ENCODE measurements at regions not wholly inside any gene's neighbourhood (a gene's known extent, or its start where the extent isn't known, plus 50 kb on each side); places are given as distances from the start of the nearest gene placed in this dataset.

DNA sequence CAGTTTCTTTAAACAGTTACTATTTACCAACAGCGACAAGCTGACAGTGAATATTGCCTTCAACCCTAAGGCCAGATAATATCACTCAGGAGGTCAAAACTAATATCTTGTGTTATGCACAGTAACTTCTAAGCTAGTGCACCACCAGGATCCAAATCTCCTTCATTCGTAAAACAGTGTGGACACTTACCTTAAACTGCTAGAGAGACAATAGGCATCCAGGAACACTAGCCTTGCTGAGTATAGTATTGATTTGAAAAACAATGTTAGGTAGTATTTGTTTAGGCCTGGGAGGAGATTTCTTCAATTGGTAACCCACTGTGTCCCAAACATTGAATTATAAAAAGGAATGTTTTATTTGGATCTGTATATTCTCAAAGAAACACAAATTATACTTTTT lies 707.9 kb upstream of the UBE2E2 start:
- Mint-ChIP-seq H3K27me3 (no peaks in the 10 kb centered on the region), H3K27ac (no peak overlapping the region), H3K4me3 (no peak overlapping the region), H3K36me3 (ENCODE audit: low read depth) (no peaks in the 10 kb centered on the region), H3K4me1 (no peaks in the 10 kb centered on the region)
- no peaks in the 10 kb centered on the region for H3K9me3 ChIP-seq (ENCODE audit: control insufficient read depth, low read length, poor library complexity, severe bottlenecking)
- ATAC-seq (no peak), DNase-seq (no peak)

DNA sequence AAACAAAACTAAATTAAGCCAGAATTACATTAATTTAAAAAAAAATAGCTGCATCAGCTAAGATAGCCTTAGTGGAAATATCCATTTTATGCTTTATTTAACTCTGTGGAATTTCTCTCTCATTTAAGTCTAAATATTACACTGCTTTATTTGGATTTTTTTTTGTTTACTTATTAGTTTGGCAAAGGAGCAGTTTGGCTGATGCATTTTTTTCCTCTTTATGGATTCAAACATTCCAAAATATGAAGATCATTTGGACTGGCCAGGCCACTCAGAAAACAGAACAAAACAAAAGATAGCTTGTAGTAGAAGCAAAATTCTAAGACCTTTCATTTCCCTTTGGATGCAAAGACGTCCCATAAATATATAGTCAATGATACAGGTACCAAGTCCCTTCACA lies 707.3 kb upstream of the UBE2E2 start:
- H3K27me3 Mint-ChIP-seq, result no peaks in the 10 kb centered on the region
- no peak overlapping the region for H3K4me3 Mint-ChIP-seq
- ATAC-seq, result no peak
- H3K27ac Mint-ChIP-seq, result no peak overlapping the region
- no peak for DNase-seq
- no peaks in the 10 kb centered on the region for H3K9me3 ChIP-seq (ENCODE audit: control insufficient read depth, low read length, poor library complexity, severe bottlenecking)
- no peaks in the 10 kb centered on the region for H3K4me1 Mint-ChIP-seq
- no peaks in the 10 kb centered on the region for H3K36me3 Mint-ChIP-seq (ENCODE audit: low read depth)

DNA sequence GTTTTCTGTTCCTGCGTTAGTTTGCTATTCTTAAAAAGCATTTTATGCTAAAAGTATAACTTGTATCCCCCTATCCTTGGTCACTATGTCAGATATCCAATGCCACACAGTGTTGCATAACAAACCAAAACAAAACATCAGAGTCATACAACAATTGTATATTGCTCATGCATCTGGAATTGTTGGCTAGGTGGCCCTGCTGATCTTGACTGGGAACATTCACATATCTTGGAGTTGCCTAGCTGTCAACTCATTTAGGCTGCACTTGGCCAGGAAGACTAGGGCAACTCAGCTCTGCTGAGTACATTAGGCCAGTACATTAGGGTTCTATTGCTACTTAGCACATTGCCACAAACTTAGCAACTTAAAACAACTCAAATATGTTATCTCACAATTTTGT lies 706.5 kb upstream of the UBE2E2 start:
- Mint-ChIP-seq H3K27ac (no peak overlapping the region), H3K27me3 (no peaks in the 10 kb centered on the region), H3K4me1 (no peaks in the 10 kb centered on the region), H3K36me3 (ENCODE audit: low read depth) (no peaks in the 10 kb centered on the region), H3K4me3 (no peak overlapping the region)
- ATAC-seq, result no peak
- no peak for DNase-seq
- H3K9me3 ChIP-seq (ENCODE audit: control insufficient read depth, low read length, poor library complexity, severe bottlenecking), result no peaks in the 10 kb centered on the region

DNA sequence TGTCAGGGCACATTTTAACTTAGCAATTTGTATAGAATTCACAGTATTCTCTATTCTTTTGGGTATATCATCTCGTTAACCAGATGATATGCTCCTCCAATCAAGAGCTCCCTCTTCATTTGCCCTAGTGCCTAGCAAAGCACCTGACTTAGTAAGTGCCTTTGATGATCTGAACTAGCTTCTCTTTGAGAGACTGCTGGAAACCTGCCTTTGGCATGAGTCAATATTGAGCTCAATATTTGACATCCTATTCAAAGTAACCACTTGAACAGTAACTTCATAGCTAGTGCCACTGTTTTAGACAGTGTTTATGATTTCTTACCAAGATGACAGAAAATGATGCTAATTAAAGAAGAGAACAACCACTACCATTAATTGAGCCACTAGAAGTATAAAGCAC lies 696.3 kb upstream of the UBE2E2 start:
- no peak for ATAC-seq
- no peak overlapping the region for H3K4me3 Mint-ChIP-seq
- H3K27me3 Mint-ChIP-seq, result no peaks in the 10 kb centered on the region
- H3K4me1 Mint-ChIP-seq, result no peaks in the 10 kb centered on the region
- no peaks in the 10 kb centered on the region for H3K36me3 Mint-ChIP-seq (ENCODE audit: low read depth)
- H3K27ac Mint-ChIP-seq, result no peak overlapping the region
- no peak for DNase-seq
- H3K9me3 ChIP-seq (ENCODE audit: control insufficient read depth, low read length, poor library complexity, severe bottlenecking), result no peaks in the 10 kb centered on the region

DNA sequence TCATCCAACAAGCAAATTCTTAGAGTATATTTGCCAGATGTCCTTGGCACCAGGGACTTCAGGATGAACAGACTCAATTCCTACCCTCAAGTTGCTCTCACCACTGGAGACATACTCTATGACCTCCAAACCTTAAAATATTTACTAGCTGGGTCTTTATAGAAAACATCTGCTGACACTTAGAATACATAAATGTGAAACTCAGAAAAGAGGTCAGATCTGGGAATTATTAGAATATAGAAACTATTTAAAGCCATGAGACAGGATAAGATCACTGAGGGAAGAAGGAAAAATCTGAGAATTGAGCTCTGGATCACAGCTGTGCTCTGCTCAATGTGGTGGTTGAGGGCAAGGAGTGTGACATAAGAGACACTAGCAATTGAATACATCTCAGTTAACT lies 695.4 kb upstream of the UBE2E2 start:
- no peak for DNase-seq
- H3K4me3 Mint-ChIP-seq, result no peak overlapping the region
- ATAC-seq, result no peak
- no peak overlapping the region for H3K27ac Mint-ChIP-seq
- no peaks in the 10 kb centered on the region for H3K27me3 Mint-ChIP-seq
- no peaks in the 10 kb centered on the region for H3K36me3 Mint-ChIP-seq (ENCODE audit: low read depth)
- no peaks in the 10 kb centered on the region for H3K9me3 ChIP-seq (ENCODE audit: control insufficient read depth, low read length, poor library complexity, severe bottlenecking)
- H3K4me1 Mint-ChIP-seq, result no peaks in the 10 kb centered on the region

DNA sequence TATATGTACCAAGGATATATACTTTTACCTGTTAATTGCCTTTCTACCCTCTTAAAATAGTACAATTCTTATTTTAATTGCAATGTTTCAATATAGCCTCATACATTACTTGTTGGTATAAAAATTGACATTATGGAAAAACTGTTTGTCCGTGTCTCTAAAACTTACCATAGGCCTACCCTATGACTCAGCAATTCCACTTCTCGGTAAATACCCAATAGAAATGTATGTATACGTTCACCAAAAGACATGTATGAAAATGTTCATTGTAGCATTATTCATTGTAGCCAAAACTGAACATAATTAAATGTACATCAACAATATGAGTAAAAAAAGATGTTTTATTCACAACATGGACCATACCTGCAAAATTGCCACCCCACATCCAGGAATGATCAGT lies 679.2 kb upstream of the UBE2E2 start:
- no peak for ATAC-seq
- DNase-seq, result no peak

DNA sequence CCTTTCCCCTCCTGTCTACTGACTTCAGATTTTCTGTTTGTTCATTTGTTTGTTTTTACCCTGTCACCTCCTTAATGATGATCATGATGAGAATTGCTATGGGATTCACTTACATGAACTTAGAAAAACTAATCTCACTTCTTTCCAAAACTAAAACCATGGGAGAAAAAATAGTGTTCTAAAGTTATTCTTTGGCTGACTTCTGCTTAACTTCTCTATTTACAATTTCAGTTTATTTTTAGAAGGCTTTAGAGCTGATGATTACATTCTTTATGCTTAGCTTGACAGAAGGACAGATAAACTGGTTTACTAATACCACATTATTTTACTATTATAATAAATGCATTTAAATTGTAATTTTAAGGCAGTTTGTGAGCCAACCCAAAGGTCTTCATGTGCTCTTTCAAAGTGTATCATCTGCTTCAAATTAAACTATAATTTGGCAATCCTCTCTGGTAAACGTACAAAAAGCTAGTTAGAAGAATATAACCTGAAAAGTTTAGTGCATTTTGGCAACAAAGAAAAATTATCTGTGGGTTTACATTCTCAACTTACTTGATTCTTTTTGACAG lies 676.8 kb upstream of the UBE2E2 start:
- Mint-ChIP-seq H3K27me3 (no peaks in the 10 kb centered on the region), H3K4me3 (no peak overlapping the region), H3K36me3 (ENCODE audit: low read depth) (no peaks in the 10 kb centered on the region), H3K27ac (no peak overlapping the region), H3K4me1 (no peaks in the 10 kb centered on the region)
- DNase-seq (no peak), ATAC-seq (no peak)
- H3K9me3 ChIP-seq (ENCODE audit: control insufficient read depth, low read length, poor library complexity, severe bottlenecking), result no peaks in the 10 kb centered on the region

More for the DNA sequence above, 679.2 kb upstream of the UBE2E2 start:
- H3K9me3 ChIP-seq (ENCODE audit: control insufficient read depth, low read length, poor library complexity, severe bottlenecking), result no peaks in the 10 kb centered on the region
- no peak overlapping the region for H3K4me3 Mint-ChIP-seq
- no peaks in the 10 kb centered on the region for H3K27me3 Mint-ChIP-seq
- no peaks in the 10 kb centered on the region for H3K36me3 Mint-ChIP-seq (ENCODE audit: low read depth)
- no peaks in the 10 kb centered on the region for H3K4me1 Mint-ChIP-seq
- no peak overlapping the region for H3K27ac Mint-ChIP-seq

DNA sequence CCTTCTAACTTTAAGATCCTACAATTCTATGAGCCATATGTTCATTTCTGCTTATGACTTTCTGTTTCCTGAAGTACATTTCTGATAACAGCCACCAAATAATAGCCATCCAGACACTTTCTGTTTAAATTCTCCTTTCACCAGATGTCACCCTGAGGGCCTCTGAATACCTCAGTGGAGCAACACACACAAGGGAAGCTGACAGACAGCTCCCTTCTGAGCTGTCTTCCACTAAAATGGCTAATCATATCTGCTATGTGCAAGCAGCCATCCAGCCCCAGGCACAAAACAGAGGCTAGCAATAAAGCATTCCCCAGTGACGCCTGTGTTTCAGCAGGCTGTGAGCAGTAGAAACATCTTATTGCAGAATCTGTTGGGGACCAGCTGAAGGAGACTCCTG lies 666.6 kb upstream of the UBE2E2 start:
- no peaks in the 10 kb centered on the region for H3K27me3 Mint-ChIP-seq
- peaks cover 2% of the 10 kb centered on the region for H3K36me3 Mint-ChIP-seq (ENCODE audit: low read depth)
- no peak for ATAC-seq
- no peak overlapping the region for H3K4me3 Mint-ChIP-seq
- H3K9me3 ChIP-seq (ENCODE audit: control insufficient read depth, low read length, poor library complexity, severe bottlenecking), result no peaks in the 10 kb centered on the region
- no peak overlapping the region for H3K27ac Mint-ChIP-seq
- no peaks in the 10 kb centered on the region for H3K4me1 Mint-ChIP-seq
- no peak for DNase-seq

DNA sequence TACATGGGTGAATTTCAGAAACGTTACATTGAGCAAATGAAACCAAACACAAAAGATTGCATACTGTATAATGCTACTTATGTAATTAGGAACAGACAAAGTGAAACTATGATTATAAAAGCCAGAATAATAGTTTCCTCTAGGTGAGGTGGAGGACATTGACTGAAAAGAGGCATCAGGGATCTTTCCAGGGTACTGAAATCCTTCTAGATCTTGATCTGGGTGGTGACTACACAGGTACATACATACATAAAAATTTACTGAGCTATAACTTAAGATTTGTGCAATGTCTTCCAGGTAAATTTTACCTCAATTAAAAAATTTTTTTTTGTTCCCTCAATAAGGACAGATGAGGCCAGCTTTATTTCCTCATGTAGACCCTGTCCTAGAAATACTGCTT lies 665.6 kb upstream of the UBE2E2 start:
- no peaks in the 10 kb centered on the region for H3K27me3 Mint-ChIP-seq
- no peak for DNase-seq
- no peak overlapping the region for H3K4me3 Mint-ChIP-seq
- peaks cover 2% of the 10 kb centered on the region for H3K36me3 Mint-ChIP-seq (ENCODE audit: low read depth)
- H3K9me3 ChIP-seq (ENCODE audit: control insufficient read depth, low read length, poor library complexity, severe bottlenecking), result no peaks in the 10 kb centered on the region
- H3K4me1 Mint-ChIP-seq, result no peaks in the 10 kb centered on the region
- ATAC-seq, result no peak
- H3K27ac Mint-ChIP-seq, result no peak overlapping the region

DNA sequence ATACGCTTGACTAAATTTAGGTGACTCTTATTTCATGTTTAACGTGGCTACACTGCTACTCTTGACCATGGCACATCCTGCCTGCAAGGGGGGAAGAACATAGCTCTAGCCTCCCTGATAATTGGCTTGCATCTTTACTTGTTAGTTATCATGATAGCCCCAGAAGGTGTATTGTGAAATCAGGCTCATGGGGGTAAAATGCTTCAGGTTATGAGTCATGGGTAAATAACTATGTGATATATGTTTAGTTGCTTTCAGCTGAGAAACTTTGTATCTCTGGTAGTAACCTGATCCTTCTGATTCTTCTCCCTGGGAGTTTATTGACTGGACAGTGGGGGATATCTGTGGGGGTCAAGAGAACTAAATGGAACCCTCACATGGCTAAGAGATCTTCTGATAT lies 660.8 kb upstream of the UBE2E2 start:
- ATAC-seq (no peak), DNase-seq (no peak)
- Mint-ChIP-seq H3K4me1 (no peaks in the 10 kb centered on the region), H3K4me3 (no peak overlapping the region), H3K36me3 (ENCODE audit: low read depth) (peaks cover 2% of the 10 kb centered on the region), H3K27me3 (no peaks in the 10 kb centered on the region), H3K27ac (no peak overlapping the region)
- H3K9me3 ChIP-seq (ENCODE audit: control insufficient read depth, low read length, poor library complexity, severe bottlenecking), result peaks cover 3% of the 10 kb centered on the region

DNA sequence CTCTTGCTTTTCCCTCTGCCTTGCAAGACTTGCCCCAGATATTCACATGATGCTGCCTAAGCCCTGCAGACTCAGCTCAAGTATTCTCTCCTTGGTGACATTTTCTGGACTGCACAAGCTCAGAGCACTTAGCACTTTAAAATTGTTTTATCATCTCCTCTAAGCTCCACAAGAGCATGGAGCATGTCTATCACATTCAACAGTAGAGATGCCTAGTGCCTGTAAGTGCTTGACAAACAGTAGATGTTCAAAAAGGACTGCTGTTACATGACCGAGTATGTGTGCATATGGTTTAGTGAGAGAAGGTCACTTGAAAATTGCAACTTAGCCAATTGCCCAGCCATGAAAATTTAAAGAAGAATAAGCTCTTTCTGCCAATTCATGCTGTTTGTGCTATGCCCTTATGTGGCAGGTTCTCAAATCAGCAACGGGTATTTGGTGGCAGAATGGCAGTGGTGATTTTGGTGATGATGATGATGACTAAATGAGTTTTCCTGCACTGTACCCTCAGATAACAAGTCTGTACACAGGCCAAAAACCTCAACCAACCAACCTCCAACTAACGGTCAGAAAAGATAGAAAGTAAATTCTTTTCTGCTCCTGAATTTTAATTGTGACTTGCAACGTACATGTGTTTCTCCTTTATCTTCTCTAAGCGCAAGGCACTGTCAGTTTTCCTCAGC lies 647.2 kb upstream of the UBE2E2 start:
- no peak for ATAC-seq
- no peaks in the 10 kb centered on the region for H3K36me3 Mint-ChIP-seq (ENCODE audit: low read depth)
- DNase-seq, result no peak

DNA sequence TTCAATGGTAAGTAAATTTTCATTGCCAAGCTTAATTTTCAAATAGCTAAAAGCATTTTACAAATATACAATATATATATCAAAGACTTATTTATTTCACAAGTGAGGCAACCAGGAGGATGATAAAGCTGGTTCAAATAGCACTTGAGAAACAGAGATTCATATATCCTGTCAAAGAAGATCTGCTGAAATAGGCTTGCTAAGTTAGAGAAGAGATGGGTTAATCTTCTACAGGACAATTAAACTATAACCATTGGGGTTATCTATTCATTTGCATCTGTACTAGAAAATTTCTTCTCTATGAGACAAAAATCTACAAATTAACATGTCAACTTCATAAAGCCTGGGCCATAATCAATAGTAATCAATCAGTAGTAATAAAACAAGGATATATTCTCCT lies 637.7 kb upstream of the UBE2E2 start:
- DNase-seq (no peak), ATAC-seq (no peak)
- H3K4me3 Mint-ChIP-seq, result no peak overlapping the region
- no peaks in the 10 kb centered on the region for H3K9me3 ChIP-seq (ENCODE audit: control insufficient read depth, low read length, poor library complexity, severe bottlenecking)
- no peaks in the 10 kb centered on the region for H3K4me1 Mint-ChIP-seq
- no peaks in the 10 kb centered on the region for H3K27me3 Mint-ChIP-seq
- H3K36me3 Mint-ChIP-seq (ENCODE audit: low read depth), result no peaks in the 10 kb centered on the region
- no peak overlapping the region for H3K27ac Mint-ChIP-seq

More for the DNA sequence above, 647.2 kb upstream of the UBE2E2 start:
- Mint-ChIP-seq H3K4me1 (no peaks in the 10 kb centered on the region), H3K27ac (no peak overlapping the region), H3K4me3 (no peak overlapping the region), H3K27me3 (no peaks in the 10 kb centered on the region)
- H3K9me3 ChIP-seq (ENCODE audit: control insufficient read depth, low read length, poor library complexity, severe bottlenecking), result no peaks in the 10 kb centered on the region

DNA sequence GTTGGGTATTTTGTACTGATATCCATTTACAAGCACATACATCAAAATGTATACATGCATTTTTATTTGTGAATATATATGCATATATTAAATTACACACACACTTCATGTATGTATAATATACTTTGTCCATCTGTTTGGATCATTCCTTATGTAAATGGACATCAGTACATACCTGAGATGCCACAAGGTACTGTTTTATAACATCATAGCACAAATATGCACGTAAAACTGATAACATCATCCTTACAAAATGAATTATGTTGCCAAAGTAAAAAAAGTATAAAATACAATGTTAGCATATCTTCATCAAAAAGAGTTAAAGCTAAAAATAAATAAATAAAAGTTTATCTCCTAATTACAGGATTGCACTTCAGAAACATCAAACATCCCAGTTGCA lies 634.8 kb upstream of the UBE2E2 start:
- no peaks in the 10 kb centered on the region for H3K9me3 ChIP-seq (ENCODE audit: control insufficient read depth, low read length, poor library complexity, severe bottlenecking)
- Mint-ChIP-seq H3K27me3 (no peaks in the 10 kb centered on the region), H3K4me1 (no peaks in the 10 kb centered on the region), H3K36me3 (ENCODE audit: low read depth) (no peaks in the 10 kb centered on the region), H3K4me3 (no peak overlapping the region), H3K27ac (no peak overlapping the region)
- DNase-seq (no peak), ATAC-seq (no peak)

DNA sequence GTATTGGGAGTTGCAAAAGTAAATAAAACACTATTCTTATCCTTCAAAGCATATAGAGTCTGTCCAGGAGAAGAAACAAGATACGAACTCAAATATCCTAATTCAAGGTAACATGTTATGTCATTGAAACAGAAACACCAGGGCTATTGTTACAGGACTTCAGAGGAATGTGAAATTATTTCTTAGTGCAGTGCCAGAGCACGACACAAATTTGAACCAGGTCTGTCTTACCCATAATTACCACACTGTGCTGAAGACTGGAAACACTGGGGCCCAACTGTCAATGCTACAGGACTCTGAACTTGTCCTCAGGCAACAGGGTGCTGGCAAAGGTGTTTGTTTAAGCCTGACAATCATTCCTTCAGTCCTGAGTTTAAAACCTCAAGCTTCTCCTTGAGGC lies 633.6 kb upstream of the UBE2E2 start:
- Mint-ChIP-seq H3K4me3 (no peak overlapping the region), H3K4me1 (no peaks in the 10 kb centered on the region), H3K27ac (no peak overlapping the region), H3K27me3 (no peaks in the 10 kb centered on the region), H3K36me3 (ENCODE audit: low read depth) (no peaks in the 10 kb centered on the region)
- no peaks in the 10 kb centered on the region for H3K9me3 ChIP-seq (ENCODE audit: control insufficient read depth, low read length, poor library complexity, severe bottlenecking)
- no peak for ATAC-seq
- DNase-seq, result no peak

Data from T-helper 17 cell (primary cell).